RCC 7860 (cell line): ENCODE measurements at regions not wholly inside any gene's neighbourhood (a gene's known extent, or its start where the extent isn't known, plus 50 kb on each side); places are given as distances from the start of the nearest gene placed in this dataset.
"Not testable (repeated sequence)": the region's sequence is repeated elsewhere in the genome, so short reads cannot be mapped to it uniquely, and the experiment has no call there.

Experiments
- DNase-seq: peaks from one replicate; pipeline ENCODE4 v3.0.0-alpha.2; 2015; ENCODE audit warnings: low spot score
- FAIRE-seq: peaks from 2 replicates; lab custom pipeline; 2012; peaks lifted over from hg19 to GRCh38; lab: Jason Lieb, UNC

DNA sequence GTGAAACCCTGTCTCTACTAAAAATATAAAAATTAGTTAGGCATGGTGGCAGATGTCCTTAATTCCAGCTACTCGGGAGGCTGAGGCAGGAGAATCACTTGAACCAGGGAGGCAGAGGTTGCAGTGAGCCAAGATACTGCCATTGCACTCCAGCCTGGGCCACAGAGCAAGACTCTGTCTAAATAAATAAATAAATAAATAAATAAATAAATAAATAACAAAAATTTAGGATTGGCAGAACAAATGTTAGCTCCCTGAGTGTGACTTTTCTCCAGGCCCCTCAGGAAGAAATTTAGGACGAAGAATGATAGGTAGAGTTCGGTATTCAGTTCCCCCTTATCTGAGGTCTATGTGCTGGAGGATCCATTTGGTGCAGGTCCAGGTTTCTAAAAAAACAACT lies 181.2 kb downstream of the CD47 start:
- FAIRE-seq, DNase-seq: not testable (repeated sequence)

DNA sequence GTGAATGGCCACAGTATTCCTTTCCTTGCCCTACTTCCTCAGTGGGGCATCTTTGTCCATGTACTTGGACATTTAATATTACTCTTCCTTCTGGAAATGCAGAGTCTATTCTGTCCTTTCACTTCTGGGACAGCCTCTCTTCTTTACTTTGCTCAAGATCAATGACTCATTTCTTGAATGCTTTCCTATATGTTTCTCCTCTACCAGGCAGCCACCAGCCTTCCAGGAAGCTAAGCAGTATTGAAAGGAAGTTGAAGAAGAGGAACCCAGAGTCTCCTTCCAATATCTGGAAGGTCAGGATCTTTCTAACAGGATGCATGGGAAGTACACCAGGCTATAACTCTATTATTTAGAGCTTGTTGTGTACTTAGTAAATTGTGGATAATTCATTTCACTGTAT lies 182.8 kb downstream of the CD47 start:
- FAIRE-seq: no peak
- DNase-seq: no peak

DNA sequence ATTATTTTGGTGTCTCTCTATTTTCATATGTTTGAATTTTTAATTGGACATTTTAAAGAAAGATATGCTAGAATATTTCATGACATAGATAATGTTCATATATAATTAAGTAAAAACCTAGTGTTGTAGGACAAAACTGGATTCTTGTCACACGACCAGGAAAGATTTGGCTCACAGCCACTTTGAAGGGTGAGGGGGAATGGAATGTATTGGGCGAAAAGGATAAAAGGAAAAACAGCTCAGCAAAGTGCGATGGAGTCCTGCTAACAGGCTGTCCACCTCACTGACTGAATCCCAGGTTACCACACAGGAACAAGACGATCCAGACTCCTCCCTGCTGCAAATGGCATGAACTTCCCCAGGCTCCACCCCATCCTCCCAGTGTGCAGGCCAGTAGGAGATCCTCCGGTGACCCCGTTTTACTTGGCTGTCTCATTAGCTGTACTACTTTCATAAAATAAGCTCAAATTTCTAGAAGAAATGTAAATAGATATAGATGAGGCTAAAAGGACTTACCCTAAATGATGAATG lies 186.2 kb downstream of the CD47 start:
- DNase-seq: no peak
- no peak for FAIRE-seq

DNA sequence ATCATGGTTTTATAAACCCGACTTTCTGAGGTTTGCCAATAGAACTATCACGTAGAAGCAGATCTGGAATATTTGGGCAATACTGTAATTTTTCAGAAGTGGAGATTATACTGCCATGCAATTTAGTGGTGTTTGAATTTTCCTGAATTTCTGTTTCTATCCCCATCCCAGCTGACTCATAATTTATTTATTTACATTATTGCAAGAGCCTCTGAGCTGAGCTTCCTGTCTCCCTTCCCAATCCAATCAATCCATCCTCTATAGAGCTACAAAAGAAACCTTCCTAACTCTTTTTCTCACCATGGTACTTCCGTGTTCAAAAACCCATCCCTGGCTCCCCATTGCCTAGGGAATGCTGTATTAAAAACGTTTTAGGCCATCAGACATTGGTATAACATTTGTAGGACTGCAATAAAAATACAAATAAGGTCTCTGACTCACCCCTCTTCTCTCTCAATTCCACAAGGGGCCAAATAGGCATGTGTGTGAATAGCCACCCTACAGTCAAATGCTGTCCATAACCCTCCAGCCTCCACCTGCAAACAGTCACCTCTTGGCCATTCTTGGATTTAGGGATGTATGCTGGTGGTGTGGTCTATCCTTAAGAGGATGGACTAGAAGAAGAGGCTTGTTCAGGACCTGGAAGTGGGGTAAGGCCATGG lies 190.7 kb downstream of the CD47 start:
- DNase-seq (no peak), FAIRE-seq (no peak)

DNA sequence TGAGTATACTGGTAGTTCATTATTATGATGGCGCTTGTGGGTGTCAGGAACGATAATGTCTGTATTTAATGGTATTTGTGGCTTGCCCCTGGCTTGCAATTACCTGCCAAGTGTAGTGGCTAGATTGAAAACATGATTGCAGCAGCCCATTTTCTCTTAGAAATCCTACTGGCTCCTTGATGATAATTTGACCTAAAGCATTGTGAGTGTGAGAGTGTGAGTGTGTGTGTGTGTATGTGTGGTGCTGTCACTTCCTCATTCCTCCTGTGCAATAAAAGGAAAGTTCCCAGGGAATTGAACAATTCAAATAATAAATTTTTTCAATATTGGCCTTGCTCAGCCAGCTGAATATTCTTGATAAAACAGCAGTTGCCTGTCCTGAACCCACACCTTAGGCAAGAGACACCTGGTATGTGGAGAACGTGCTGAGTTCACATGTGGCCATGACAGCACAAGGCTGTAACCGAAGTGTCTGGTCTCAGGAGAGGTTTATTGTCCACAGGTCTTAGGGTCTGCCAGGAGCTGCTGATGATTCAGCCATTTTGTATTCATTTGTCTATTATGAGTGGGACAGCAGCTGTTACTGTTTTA lies 193.3 kb downstream of the CD47 start:
- FAIRE-seq (no peak), DNase-seq (no peak)

DNA sequence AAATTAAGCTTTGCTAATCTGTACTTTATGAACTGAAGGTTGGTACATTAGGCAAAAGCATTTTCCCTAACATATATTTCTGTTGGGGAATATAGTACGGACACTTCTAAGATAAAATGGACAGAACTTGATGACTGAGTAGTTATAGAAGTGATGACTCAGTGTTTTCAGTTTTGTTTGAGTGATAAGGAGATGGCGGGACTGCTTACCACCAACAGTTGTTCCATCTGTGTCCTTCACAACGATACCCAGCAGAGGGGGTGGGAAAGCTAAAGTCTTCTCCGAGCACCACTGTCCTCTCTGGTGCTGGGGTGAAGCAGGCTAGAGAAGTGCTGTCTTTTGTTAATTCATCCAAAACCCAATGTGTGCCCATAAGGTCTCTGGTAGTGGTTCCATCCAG lies 195.8 kb downstream of the CD47 start:
- FAIRE-seq: no peak

DNA sequence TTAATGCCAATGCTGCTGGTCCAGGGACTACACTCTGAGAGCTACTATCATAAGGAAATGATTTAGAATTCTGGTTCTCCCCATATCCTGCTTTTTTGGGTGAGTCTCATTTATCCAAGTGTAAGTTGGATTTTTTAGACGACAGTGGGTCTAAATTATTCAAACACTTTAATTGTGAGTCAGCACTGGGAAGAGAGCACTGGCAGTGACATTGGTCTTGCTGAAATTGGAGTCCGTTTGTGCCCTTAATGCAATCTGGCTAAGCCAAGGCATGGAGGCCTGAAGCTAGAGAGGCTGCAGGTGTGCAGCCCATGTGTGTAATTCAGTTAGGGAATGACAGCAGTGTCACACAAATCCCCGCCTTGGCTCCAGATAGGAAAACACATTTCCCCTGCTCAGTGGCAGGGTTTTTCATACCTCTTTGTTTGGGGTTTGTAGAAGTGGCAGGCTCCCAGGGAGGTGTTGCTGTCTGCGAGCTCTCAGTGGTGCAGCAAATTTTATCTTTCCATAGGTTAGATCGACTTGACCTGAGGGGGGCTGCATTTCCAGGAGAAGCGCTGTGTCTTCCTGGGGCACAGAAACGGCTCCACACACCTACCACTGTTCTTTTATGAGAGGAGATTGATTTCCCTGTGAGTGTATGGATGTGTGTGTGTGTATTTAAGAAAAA lies 197.7 kb downstream of the CD47 start:
- DNase-seq (no peak), FAIRE-seq (no peak)

More for the DNA sequence above, 195.8 kb downstream of the CD47 start:
- DNase-seq: no peak

DNA sequence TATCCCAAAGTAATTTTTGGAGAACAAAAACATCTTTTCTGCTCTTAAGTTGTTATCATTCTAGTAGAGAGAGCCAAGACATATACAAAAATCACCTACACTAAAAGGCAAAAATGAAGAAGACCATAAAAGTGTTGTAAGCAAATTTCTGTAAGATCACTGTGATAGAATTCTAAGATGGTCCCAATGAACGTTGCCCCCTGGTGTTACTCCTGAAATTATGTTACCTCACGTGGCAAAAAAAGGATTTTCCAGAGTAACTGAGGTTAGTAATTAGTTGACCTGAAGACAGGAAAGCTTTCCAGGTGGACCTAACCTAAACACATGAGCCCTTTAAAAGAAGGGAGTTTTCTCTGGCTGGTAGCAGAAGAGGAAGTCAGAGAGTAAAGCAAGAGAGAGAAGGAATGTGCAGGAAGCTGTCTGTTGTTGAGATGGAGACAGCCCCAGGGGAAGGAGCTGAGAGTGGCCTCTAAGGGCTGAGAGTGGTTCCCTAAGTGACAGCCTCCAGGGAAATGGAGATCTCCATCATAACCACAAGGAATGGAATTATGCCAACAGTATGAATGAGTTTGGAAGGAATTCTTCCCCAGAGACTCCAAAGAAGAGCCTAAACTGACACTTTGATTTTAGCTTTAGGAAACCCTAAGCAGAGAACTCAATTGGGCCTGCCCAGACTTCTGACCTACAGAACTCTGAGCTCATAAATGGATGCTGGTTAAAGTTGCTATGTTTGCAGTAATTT lies 205.9 kb downstream of the CD47 start:
- FAIRE-seq: no peak

DNA sequence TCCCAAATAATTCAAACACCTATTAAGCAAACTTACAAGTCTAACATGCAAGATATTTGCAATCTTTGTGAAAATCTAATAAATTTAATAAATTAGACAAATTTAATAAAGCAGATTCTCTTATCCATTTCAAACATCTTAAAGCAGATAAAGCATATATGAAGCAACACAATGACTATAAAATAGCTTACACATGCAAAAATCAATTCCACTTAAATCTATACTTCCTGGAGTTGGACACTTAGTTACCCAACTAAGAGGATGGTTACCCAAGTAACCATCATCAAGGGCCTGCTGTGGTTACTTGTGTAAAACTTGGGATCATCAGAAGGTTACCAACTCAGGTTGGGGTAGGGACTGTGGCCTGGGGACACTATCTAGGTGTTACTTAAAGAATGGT lies 206.8 kb downstream of the CD47 start:
- DNase-seq (no peak), FAIRE-seq (no peak)

More for the DNA sequence above, 205.9 kb downstream of the CD47 start:
- DNase-seq: no peak

DNA sequence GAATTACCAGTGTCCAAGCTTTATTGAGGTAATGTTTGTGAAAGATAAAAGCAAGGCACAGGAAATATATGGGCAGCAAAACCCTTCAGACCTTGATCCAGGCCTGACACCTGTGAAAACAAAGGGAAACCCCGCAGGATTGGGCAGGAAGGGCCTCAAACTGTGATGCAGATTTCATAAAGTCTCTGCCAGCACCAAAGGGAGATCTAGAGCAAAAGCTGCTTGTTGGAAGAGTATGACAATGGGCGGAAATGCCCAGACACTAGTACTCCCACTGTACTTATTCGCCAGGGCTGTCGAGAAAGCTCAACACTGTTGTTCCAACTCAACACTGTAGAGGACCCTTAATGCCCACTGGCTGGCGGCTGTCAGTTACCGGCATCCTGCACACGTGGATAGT lies 207.9 kb downstream of the CD47 start:
- FAIRE-seq (no peak), DNase-seq (no peak)

DNA sequence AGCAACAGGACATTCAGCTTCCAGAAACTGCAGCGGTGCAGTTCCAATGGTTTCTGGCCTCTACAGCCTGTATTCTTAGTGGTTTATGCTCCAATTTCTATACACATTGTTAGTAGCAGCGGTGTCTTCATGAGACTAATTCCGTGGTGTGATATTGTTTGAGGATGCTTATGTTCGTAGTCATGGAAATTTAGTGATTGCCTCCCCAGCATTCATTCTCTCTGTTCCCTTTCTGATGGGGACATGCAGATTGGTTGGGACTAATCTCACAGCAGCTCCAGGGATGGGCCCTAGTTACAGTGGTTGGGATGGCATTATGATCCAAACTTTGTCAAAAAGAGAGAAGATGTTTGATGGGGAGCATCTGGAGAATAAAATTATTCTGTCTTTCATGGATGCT lies 208.6 kb downstream of the CD47 start:
- FAIRE-seq: no peak
- DNase-seq: no peak

DNA sequence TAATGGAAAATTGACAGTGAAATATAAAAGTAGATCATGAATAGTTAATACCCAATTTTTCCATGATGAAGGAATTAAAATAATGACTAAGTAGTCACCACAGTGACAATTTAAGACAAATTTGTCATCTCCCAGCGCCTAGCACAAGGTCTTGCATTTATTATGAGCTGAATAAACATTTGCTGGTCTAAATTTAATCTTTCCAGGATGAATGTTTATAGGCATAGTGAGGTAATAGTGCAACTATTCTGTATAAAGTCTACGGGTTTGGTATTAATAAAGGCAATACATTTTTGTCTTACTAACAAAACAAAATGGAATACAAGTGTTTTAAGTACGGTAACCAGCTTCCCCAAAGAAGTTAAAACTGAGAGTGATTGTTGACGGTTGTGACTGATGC lies 209.3 kb downstream of the CD47 start:
- DNase-seq: no peak
- FAIRE-seq: no peak

DNA sequence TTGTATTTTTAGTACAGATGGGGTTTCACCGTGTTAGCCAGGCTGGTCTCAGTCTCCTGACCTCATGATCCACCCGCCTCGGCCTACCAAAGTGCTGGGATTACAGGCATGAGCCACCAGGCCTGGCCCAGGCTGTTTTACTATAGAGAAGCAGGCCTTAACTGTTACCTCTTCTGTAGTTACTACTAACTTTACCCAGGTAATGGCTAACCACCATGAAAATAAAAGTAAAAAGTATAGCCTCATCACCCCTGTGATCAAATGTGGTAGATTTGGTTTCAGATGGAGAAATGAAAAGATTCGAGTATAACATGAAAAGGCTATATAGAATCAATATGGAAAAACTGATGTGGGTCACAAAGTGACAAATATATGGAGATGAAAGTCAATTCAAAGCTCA lies 210.1 kb downstream of the CD47 start:
- FAIRE-seq (no peak), DNase-seq (no peak)

DNA sequence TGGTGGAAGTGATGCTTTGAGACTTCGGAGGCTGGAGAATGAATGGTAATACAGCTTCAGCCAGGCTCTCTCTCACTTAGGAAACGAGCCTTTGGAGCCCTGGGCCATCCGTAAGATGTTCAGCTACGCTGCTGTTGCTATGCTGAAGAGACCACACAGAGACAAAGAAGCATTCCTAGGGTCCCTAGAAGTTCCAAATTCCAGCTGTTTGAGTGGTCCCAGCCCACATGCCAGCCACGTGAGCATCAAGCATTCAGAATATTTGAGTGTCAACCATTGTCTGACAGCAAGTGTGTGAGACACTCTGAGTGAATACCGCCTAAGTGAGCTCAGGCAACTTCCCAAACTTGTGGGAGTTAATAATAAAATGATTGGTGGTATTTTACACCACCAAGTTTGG lies 212.9 kb downstream of the CD47 start:
- no peak for FAIRE-seq

DNA sequence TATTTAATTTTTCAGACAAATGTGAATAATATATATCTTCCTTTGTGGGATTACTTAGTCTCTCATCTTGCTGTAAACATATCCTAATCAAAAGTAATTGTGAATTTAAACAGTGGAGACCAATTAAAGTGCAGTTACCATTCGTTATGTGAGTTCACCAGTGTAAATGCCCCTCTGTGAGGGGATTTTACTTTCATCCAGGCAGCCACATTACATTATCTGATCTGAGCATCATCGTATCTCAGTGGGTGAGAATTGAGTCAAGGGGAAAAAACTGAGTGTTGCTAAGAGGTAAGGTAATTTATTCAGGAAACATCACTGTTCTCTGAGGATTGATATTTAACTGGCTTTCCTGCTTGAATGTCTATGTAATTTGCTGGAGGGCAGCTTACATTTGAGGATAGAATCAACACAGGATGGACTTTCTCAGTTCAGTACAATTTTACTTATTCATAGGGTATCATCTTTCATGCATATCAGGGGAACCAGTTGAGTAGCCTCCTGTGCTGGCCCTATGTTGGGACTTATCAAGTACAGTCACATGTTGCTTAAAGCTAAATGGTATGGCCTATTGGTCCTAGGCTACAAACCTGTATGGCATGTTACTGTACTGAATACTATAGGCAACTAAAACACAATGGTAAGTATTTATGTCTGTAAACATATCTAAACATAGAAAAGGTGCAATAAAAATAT lies 219.7 kb downstream of the CD47 start:
- no peak for DNase-seq
- FAIRE-seq: no peak

More for the DNA sequence above, 212.9 kb downstream of the CD47 start:
- DNase-seq: no peak

DNA sequence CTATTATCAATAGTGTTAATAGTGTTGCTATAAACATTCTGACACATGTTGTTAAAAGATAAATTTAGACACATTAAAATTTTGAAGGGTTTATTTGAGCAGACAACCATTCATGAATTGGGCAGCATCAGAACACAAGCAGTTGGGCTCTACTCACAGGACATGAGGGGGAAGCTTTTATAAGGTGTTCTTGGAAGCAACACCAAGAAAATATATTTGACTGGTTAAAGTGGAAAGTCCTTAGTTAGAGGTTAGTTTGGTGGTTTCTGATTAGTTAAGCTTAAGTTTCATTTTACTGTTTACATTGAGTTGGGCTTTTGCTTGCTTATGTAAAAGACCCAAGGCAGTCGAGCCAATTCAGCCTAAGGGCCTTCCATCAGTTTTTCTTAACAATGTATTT lies 220.7 kb downstream of the CD47 start:
- no peak for FAIRE-seq
- DNase-seq: no peak

DNA sequence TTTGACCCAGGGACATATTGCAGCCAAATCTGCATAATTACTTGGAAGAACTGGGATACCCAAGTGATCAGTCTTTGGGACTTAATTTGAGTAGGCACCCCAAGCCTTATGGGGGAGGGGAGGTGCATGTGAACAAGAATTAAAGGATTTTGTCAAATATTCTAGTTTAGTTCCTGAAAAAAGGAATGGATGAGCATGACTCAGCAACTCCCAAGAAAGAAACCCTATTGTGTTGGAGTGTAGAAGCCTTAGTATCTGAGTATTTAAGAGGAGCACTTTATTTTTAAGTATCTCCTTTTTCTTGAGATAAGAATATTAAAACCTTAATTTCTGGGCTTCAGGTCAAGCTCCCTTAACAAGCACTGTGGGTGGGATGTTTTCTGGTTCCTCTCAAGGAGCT lies 222.4 kb downstream of the CD47 start:
- DNase-seq (no peak), FAIRE-seq (no peak)

DNA sequence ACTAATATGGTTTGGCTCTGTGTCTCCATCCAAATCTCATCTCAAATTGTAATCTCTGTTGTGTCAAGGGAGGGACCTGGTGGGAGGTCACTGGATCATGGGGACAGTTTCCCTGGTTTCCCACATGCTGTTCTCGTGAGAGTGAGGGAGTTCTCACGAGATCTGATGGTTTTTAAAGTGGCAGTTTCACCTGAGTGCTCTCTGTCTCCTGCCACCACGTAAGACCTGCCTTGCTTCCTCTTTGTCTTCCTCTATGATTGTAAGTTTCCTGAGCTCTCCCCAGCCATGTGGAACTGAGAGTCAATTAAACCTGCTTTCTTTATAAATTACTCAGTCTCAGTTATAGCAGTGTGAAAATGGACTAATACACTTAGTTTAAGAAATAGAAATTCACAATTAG lies 228.9 kb downstream of the CD47 start:
- FAIRE-seq: no peak
- DNase-seq: no peak

DNA sequence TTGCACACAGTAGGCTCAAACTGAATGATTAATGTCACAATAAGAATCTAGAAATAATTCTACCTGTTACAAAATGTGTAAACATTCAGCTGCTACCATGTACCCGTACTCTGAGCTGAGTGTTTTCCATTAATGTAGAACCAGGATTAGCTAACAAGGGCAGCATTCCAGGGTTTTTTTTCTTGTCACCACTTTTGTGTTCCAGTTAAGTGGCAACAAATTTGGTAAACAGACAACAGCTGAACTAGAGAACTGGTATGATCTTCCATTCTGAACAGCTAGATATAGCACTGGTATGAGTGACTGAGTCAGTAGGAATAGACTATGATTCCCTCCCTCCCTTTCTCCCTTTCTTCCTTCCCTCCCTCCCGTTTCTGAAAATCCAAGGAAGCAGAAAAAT lies 229.4 kb downstream of the CD47 start:
- DNase-seq: no peak
- FAIRE-seq: no peak
